Parathyroid adenoma (tissue), 2 donors: ENCODE measurements at regions not wholly inside any gene's neighbourhood (a gene's known extent, or its start where the extent isn't known, plus 50 kb on each side); places are given as distances from the start of the nearest gene placed in this dataset.

Experiments
- H2AFZ ChIP-seq: fragments of 300-600 bp; sonication (generic); one replicate; pipeline ENCODE4 v1.7.0; 2017; ENCODE audit warnings: antibody characterized with exemption, mild to moderate bottlenecking
- H3K27ac ChIP-seq: fragments of 300-600 bp; sonication (generic); one replicate; pipeline ENCODE4 v1.7.0; 2017
- H3K27me3 ChIP-seq: fragments of 300-600 bp; sonication (generic); one replicate; pipeline ENCODE4 v1.7.0; 2017; ENCODE audit warnings: low read length; ENCODE audit not compliant: control insufficient read depth, insufficient read depth
- H3K36me3 ChIP-seq: fragments of 300-600 bp; sonication (generic); one replicate; pipeline ENCODE4 v1.7.0; 2017; ENCODE audit warnings: low read length; ENCODE audit not compliant: control insufficient read depth, insufficient read depth
- H3K4me1 ChIP-seq: fragments of 300-600 bp; sonication (generic); one replicate; pipeline ENCODE4 v1.7.0; 2017; ENCODE audit warnings: control low read depth
- H3K4me2 ChIP-seq: fragments of 300-600 bp; sonication (generic); one replicate; pipeline ENCODE4 v1.7.0; 2017; ENCODE audit warnings: low read length
- H3K4me3 ChIP-seq: fragments of 300-600 bp; sonication (generic); one replicate; pipeline ENCODE4 v1.7.0; 2017; ENCODE audit warnings: low read depth, low read length
- H3K79me2 ChIP-seq: fragments of 300-600 bp; sonication (generic); one replicate; pipeline ENCODE4 v1.7.0; 2017; ENCODE audit warnings: control low read depth
- H3K9ac ChIP-seq: fragments of 300-600 bp; sonication (generic); one replicate; pipeline ENCODE4 v1.7.0; 2017; ENCODE audit warnings: mild to moderate bottlenecking
- H3K9me3 ChIP-seq: fragments of 300-600 bp; sonication (generic); one replicate; pipeline ENCODE4 v1.7.0; 2017; ENCODE audit warnings: low read length; ENCODE audit not compliant: control insufficient read depth
- TF ChIP-seq, protein P1 (sequence below): fragments of 300-600 bp; sonication (generic); IDR thresholded peaks from one replicate; pipeline ENCODE4 v1.7.0; 2017; ENCODE audit warnings: antibody characterized with exemption, mild to moderate bottlenecking
- donor health status: primary hyperparathyroidism.

DNA sequence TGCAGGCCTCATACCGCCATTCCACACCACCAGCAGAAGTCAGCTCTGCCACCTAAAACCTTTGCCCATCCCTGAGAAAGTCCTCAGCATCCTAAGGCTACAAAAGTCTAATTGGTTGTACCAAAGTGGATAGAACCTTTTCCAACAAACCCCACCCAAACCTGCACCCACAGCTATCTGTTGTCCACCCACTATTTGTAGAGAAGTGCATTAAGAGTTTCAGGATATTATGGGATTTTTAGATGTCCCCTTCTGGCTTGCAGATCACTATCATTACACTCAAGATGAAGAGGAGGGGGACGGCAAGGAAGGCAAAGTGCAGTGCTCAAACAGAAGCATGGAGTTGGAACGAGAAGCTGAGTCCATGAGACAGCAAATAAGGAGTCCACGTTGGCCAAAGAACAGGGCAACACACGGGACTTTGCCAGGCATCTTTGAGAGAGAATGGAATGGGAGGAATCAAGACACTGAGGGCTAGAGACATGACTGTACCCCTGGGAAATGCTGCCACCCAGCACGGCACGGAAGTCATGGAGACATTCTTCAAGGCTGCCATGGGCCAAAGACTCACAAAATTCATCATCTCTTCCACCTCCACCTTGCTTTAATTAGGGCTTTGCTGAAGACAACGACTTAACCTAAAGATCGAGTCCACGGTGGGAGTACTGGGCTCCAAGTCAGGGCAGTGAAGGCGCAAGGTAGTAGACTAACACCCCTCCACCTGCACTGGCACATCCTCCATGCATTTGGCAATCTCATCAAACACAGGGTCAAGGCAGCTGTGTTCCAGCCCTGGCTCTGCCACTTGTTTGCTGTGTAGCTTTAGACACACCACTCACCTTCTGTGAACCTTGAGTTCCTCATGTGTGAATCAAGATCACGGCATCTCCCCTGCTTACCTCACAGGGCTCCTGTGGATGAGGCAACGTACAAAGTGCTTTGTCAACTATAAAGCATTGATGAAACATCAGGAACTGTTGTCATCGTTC lies 112.9 kb upstream of the TMEM45B start:
- no peaks in the 10 kb centered on the region for H3K79me2 ChIP-seq
- no peaks in the 10 kb centered on the region for H3K9me3 ChIP-seq
- H3K4me1 ChIP-seq: no peaks in the 10 kb centered on the region
- H3K36me3 ChIP-seq: no peaks in the 10 kb centered on the region
- TF ChIP-seq, protein P1, sequence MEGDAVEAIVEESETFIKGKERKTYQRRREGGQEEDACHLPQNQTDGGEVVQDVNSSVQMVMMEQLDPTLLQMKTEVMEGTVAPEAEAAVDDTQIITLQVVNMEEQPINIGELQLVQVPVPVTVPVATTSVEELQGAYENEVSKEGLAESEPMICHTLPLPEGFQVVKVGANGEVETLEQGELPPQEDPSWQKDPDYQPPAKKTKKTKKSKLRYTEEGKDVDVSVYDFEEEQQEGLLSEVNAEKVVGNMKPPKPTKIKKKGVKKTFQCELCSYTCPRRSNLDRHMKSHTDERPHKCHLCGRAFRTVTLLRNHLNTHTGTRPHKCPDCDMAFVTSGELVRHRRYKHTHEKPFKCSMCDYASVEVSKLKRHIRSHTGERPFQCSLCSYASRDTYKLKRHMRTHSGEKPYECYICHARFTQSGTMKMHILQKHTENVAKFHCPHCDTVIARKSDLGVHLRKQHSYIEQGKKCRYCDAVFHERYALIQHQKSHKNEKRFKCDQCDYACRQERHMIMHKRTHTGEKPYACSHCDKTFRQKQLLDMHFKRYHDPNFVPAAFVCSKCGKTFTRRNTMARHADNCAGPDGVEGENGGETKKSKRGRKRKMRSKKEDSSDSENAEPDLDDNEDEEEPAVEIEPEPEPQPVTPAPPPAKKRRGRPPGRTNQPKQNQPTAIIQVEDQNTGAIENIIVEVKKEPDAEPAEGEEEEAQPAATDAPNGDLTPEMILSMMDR: no peak
- H3K4me3 ChIP-seq: no peak overlapping the region
- no peak overlapping the region for H3K4me2 ChIP-seq
- H3K27ac ChIP-seq: no peak overlapping the region
- no peaks in the 10 kb centered on the region for H3K27me3 ChIP-seq
- no peak overlapping the region for H3K9ac ChIP-seq
- no peak overlapping the region for H2AFZ ChIP-seq

DNA sequence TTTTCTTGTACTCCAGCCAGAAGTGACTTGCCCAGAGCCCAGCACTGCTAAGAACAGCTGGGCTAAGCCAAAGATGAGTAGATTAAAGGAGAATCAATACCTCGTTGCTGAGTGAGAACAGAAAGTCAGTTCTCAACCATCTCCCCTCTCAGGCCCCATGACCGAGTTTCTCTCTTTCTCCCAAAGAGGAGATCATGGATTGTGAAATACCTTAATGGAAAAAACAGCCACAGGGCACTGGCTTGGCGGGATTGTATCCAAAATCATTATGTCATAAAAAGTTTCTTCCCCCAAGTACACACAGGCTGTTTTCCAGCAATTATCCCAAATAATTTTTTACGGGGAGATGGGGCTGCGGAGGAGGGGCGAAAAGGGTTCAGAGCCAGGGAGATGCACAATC lies 111.8 kb upstream of the TMEM45B start:
- Histone ChIP-seq H3K9ac (no peak overlapping the region), H3K4me3 (no peak overlapping the region), H3K79me2 (no peaks in the 10 kb centered on the region), H3K36me3 (no peaks in the 10 kb centered on the region), H3K4me1 (no peaks in the 10 kb centered on the region), H3K27ac (no peak overlapping the region), H2AFZ (no peak overlapping the region), H3K9me3 (no peaks in the 10 kb centered on the region), H3K27me3 (no peaks in the 10 kb centered on the region), H3K4me2 (no peak overlapping the region)
- TF ChIP-seq, protein P1: no peak

DNA sequence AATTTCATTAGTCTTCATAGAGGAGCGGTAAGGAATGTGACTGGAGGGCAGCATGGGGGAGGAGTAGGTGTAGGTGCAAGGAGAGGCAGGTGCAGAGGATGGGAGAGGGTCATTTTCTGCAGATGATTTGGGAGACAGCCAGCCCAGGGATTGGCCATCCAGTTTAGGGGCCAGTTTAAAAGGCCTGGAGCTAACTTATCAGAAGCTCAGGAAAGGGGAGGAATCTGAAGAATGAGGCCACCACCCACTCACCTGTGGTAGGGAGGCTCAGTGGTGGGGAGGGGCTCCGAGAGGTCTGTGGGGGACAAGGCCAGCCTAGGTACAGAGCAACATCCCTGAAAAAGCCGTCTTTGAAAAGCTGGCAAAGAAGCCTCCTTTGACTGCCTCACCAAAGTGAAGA lies 110.8 kb upstream of the TMEM45B start:
- H3K36me3 ChIP-seq: no peaks in the 10 kb centered on the region
- no peaks in the 10 kb centered on the region for H3K9me3 ChIP-seq
- H3K27ac ChIP-seq: no peak overlapping the region
- H3K27me3 ChIP-seq: no peaks in the 10 kb centered on the region
- no peak overlapping the region for H3K9ac ChIP-seq
- TF ChIP-seq, protein P1: no peak
- H3K4me1 ChIP-seq: no peaks in the 10 kb centered on the region
- no peak overlapping the region for H3K4me3 ChIP-seq
- no peaks in the 10 kb centered on the region for H3K79me2 ChIP-seq
- H3K4me2 ChIP-seq: no peak overlapping the region
- H2AFZ ChIP-seq: no peak overlapping the region

DNA sequence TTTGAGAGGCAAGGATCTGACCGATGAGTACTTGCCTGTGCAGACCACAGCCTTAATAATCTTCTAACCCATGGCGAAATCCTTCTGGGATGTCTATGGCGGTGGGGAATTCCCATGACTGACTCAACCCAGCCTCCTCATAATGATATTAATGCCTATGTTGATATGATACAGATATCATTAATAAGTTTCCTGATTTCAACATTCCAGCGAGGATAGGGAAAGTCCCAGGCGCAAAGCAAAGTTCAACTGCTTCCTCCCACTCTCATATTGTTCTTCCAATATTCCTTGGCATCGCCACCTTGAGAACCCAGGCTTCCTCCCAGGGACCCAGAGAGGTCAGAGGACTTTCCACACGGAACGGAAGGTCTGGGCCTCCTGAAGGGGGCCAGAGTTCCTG lies 110.3 kb upstream of the TMEM45B start:
- no peak overlapping the region for H3K27ac ChIP-seq
- TF ChIP-seq, protein P1: no peak
- H3K9ac ChIP-seq: no peak overlapping the region
- H2AFZ ChIP-seq: no peak overlapping the region
- H3K9me3 ChIP-seq: no peaks in the 10 kb centered on the region
- H3K79me2 ChIP-seq: no peaks in the 10 kb centered on the region
- H3K4me1 ChIP-seq: no peaks in the 10 kb centered on the region
- H3K36me3 ChIP-seq: no peaks in the 10 kb centered on the region
- no peak overlapping the region for H3K4me3 ChIP-seq
- H3K4me2 ChIP-seq: no peak overlapping the region
- no peaks in the 10 kb centered on the region for H3K27me3 ChIP-seq

DNA sequence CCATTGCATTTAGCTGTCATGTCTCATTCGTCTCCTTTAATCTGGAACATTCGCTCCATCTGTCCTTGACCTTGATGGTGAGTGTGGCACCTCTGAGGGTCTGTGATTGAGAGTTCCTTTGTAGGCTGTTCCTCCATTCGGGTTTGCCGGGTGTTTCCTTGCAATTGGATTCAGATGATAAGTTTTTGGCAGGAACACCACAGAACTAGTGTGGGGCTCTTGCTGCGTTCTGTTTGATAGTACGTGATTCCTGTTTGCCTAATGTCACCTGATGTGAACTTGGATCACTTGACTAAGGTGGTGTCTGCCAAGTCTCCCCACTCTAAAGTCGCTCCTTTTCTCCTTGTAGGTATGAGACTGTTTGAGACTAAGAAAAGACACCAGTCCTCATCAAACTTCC lies 109.7 kb upstream of the TMEM45B start:
- H3K9me3 ChIP-seq: no peaks in the 10 kb centered on the region
- no peak overlapping the region for H3K9ac ChIP-seq
- H3K27me3 ChIP-seq: no peaks in the 10 kb centered on the region
- TF ChIP-seq, protein P1: no peak
- no peak overlapping the region for H2AFZ ChIP-seq
- H3K36me3 ChIP-seq: no peaks in the 10 kb centered on the region
- H3K4me1 ChIP-seq: no peaks in the 10 kb centered on the region
- H3K79me2 ChIP-seq: no peaks in the 10 kb centered on the region
- H3K4me3 ChIP-seq: no peak overlapping the region
- no peak overlapping the region for H3K27ac ChIP-seq
- H3K4me2 ChIP-seq: no peak overlapping the region
